CD4-positive, alpha-beta T cell treated with Interleukin-10 for 1 hour (primary cell): ENCODE measurements at regions not wholly inside any gene's neighbourhood (a gene's known extent, or its start where the extent isn't known, plus 50 kb on each side); places are given as distances from the start of the nearest gene placed in this dataset.

Experiments used
- DNase-seq: peaks from one replicate; pipeline ENCODE4 v3.0.0-alpha.2; 2020

DNA sequence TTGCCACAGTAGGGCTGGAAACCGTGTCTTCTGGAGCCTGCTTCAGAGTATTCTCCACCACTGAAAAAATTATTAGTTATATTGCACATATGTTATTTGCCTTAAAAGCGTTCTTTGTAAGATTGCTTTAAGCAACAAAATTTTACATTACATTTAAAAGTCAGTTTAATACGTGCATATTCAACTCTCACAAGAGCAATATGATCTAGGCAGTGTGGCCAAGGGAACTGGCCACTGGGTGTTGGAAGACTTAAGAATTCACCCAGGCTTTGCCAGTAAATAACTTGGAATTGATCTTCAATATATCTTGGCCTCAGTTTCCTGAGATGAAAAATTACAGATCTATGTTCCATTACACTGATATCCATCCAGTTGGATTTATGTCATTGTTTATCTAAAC, 694.4 kb downstream of the EFNA5 start:
- no peak for DNase-seq

DNA sequence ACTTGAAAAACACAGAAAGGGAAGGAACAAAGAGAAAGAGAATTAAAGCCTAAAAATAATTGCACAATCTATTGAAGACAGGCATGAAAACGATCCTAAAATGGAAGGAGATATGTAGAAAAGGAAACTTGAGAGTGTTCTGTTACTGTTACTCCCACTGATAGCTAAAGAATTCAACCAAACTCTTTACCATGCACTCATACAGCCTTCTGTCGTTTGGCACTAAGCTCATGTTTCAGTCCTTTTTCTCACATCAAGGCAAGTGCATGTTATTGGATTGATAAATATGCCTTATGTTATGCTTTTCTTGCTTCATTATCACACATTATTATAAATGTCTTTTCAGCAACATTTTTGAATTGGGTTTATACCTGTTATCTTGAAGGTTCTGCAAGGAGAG, 696.5 kb downstream of the EFNA5 start:
- DNase-seq = no peak

GRCh38 chr5:106966686-106967315, 703.9 kb downstream of the EFNA5 start:
- no peak for DNase-seq

DNA sequence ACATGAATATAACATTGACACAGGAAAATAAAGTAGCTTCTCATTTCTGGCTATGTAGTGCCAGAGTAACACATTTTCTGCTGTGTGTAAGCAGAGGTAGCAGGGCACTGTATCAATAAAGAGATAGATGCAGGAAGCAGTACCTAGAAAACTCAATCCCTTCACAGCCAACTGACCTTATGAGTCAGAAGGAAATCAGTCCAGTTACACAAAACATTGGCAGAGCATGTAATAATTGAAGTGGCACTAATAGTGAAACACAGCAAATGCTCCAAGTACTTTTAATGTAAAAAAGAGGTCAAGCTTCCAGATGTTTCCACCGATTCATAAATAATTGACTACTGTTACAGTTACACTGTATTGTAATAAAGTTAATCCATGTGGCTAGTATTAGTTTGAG, 706.6 kb downstream of the EFNA5 start:
- no peak for DNase-seq

GRCh38 chr5:106963630-106964029, 707.1 kb downstream of the EFNA5 start:
- no peak for DNase-seq

GRCh38 chr5:106962464-106963230, 708.1 kb downstream of the EFNA5 start:
- DNase-seq = no peak

DNA sequence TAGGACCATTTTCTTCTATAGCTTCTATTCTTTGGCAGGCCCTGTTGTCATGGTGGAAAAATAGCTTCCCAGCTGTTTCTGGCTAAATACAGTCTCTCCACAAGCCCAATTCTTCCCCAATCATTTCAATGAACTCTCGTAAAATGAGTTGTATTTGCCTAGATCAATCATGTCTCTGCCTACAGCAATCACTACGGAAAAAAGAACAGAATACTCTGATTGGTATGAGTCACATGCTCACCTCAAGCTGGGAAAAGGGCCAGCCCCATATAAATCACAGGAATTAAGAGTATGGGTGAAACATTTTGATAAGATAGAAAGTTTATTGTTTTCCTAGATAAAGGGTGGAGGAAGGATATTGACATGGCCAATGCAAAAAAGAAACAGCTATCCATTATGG, 711.4 kb downstream of the EFNA5 start:
- DNase-seq = no peak

DNA sequence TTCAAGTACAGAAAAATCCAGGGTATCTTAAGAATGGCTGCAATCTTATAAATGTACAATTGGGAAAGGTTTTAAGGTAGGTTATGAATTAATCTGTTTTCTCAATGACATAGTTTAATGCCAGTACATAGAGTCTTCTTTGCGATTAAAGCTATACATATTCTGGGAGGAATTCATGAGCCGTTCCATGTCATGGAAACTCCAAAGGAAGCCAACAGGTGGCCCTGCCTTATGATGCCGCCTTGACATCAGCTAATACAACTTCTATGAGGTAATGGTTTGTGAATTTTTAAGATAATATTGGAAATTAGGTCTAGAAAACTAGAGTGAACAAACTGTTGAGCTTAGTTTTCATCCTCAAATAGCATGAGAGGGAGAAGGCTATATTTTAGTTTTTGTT, 713.4 kb downstream of the EFNA5 start:
- DNase-seq = no peak

- no peak for DNase-seq
Observed at GRCh38 chr5:106956886-106957285, 713.9 kb downstream of the EFNA5 start.

DNA sequence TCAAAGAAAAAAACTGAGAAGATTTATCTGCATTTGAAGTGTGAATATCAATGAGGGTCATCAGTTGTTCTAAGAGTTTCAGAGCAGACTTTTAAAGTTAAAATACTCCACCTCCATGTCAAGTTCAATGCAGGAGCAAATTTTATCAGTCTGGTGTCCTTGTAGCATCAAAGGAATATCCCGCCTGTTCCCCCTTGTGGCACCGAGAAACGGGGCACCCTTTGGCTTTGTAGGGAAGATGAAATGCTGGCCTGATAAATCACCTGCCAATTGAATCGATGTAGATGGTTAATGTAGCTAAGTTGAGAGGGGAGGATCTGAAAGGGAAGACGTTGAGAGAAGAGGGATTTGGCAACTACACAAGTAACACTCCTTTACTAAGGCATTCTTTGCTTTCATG, 714.5 kb downstream of the EFNA5 start:
- no peak for DNase-seq

GRCh38 chr5:106940986-106941385, 729.8 kb downstream of the EFNA5 start:
- DNase-seq = no peak

DNA sequence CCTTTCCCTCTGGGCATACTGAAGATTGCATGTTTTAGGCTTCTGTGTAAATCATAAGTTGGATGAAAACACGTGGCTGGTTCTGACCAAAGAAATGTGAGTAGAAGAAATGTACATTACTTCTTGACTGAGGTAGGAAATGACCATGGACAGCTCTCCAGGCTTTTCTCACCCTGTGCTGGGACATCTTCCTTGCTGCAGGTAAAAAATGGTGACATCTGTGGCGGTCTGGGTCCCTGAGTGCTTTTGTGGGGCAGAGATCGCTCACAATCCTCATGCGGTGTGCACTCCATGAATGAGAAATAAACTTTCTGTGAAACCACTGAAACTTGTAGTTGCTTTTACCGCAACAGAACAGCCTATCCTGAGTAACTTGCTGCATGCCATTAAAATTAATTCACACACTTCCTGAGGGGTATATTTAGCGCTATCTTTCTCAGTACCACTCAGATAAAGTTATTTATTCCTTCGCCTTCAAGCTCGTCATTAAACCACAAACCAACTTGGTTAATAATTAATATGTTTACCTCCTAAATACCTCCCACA, 730.4 kb downstream of the EFNA5 start:
- DNase-seq = no peak

- DNase-seq = no peak
Observed at GRCh38 chr5:106923409-106923808, 747.3 kb downstream of the EFNA5 start.

DNA sequence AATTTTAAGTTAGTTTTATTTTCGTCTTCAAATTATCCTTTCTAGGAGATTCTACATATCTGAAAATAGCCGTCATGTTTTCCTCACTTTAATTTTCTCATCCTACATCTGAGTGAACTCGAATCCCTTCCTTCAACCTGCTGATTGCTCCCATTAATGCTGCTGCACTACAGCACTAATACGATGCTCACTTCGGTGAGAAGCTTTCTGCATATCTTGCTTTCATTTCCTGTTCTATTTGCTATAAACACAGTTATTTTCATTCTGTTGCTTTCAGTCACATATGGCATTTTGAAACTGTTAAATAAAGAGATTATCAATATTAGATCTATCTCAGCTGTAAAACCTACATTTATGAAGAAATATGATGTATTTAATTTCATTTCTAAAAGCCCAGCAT, 749.2 kb downstream of the EFNA5 start:
- no peak for DNase-seq

DNA sequence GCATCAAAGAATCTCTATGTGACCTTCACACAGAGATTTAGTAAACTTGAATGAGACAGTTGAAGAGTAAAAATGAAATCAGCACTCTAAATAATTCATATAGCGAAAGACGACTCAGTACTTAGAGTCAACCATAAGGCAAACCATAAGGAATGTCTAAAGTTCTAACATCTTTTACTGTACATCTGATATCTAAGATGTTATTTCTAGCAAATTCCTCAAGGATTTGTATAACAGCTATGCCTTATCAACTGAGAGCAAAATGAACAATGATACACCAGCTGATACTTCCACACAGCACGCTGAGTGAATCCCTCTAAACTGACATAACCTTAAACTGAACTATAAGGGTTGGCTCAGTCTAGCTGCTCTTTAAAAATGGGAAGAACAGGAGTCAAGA, 760.3 kb downstream of the EFNA5 start:
- no peak for DNase-seq

DNA sequence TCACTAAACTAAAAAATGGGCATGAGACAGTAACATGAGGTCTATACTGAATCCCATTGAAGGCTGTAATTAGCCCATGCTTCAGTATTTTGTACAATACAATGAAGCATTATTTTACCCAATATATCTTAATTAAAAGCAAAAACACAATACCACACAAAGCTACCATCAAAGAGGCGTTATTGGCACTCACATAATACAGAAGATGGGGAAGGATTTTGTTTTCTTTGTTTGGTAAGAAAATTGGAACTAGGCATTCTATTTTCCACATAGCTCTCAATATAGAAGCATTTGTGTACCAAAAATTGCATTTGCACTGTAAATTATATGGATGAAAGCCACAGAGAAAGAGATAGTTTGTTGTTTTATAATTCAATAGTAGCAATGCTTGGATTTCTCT, 761.0 kb downstream of the EFNA5 start:
- no peak for DNase-seq

- DNase-seq = no peak
Observed at GRCh38 chr5:106907979-106908378, 762.8 kb downstream of the EFNA5 start.

GRCh38 chr5:106906199-106906598, 764.5 kb downstream of the EFNA5 start:
- DNase-seq = no peak

- no peak for DNase-seq
Observed at GRCh38 chr5:106894964-106895363, 775.8 kb downstream of the EFNA5 start.

GRCh38 chr5:106882035-106882434, 788.7 kb downstream of the EFNA5 start:
- DNase-seq = no peak

DNA sequence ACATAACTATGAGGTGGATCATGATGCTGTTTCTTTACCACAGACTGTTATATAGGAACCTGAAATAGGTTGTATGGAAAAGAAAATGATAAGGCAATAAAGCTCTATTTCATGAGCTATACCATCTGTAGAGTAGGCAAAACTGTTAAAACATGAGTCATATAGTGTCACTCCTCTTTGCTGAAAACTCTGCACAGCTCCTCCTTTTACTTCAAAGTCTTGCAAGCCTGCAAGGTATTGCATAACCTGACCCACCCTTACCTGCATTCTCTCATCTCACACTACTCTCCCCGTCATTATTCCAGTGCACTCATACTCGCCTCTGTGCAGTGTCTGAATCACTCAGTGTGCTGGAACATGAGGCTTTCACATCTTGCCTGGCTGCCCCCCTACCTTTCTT, 790.1 kb downstream of the EFNA5 start:
- no peak for DNase-seq

- no peak for DNase-seq
Observed at GRCh38 chr5:106877881-106878280, 792.9 kb downstream of the EFNA5 start.

DNA sequence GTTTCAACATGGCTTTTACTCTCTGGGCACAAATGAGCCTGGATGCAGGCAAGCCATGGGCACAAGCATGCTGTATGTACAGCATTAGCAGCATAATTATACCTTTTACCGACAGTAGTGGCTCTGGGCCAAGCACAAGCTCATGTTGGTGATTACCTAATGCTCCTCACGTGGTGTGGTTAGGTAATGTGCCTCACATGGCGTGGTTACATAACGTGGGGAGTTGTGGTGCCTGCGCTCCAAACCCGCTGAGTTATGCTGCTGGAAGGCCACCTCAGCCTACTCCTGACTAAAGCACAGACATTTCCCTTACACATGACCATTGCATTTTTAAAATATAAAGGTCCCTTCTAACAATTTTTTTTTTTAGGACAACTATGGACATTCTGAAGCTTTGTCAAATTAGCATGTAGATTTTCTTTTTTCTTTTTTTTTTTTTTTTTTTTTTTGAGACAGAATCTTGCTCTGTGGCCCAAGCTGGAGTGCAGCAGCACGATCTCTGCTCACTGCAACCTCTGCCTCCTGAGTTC, 794.0 kb downstream of the EFNA5 start:
- no peak for DNase-seq

DNA sequence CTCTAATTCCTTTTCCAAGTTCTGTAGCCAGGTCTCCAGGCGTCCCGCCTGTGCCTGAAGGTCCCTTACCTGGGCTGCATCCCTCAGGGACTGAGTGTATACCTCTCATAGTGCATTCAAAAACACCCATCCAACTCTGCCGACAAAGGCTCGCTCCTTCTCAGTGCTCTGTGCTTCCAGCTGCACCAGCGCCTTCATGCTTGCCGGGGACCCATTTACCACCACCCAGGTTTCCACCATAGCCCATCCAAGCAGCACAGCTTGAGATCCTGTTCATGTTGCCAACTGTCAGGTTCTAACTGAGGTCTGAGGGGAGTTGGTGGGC, 794.5 kb downstream of the EFNA5 start:
- no peak for DNase-seq
